NOMO-1 treated with dmso at 0.1 percent for 144 hours (cell line): ENCODE measurements at regions not wholly inside any gene's neighbourhood (a gene's known extent, or its start where the extent isn't known, plus 50 kb on each side); places are given as distances from the start of the nearest gene placed in this dataset.
"Not testable (repeated sequence)": the region's sequence is repeated elsewhere in the genome, so short reads cannot be mapped to it uniquely, and the experiment has no call there.

Experiments used
- DNase-seq: peaks from one replicate; lab custom pipeline; 2025; ENCODE audit not compliant: unreplicated experiment; lab: John Stamatoyannopoulos, UW

GRCh38 chr5:57774439-57774838 lies 291.8 kb upstream of the ACTBL2 start:
- no peak for DNase-seq

DNA sequence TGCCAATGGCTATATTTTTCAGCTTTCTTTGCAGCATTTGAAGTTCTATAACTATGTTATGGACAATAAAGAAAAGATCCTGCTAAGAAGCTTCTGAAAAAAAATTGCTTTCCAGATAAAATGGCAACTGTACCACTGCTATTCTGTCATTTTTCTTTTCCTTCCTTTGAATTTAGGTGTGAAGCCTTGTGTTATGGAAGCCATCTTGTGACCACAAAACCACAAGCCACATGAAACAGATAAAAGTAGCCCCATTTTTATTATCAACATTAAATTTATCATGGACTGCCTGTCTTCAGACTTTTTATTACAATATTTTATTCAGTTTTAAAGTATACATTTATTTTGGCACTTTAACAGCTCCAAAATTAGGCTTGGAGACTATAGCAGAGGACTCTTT lies 289.9 kb upstream of the ACTBL2 start:
- no peak for DNase-seq

- no peak for DNase-seq
Measured at GRCh38 chr5:57770039-57770438, 287.4 kb upstream of the ACTBL2 start.

GRCh38 chr5:57768745-57769144 lies 286.1 kb upstream of the ACTBL2 start:
- no peak for DNase-seq

- DNase-seq: no peak
Measured at GRCh38 chr5:57764479-57765089, 282.0 kb upstream of the ACTBL2 start.

GRCh38 chr5:57761513-57761912 lies 278.9 kb upstream of the ACTBL2 start:
- no peak for DNase-seq

DNA sequence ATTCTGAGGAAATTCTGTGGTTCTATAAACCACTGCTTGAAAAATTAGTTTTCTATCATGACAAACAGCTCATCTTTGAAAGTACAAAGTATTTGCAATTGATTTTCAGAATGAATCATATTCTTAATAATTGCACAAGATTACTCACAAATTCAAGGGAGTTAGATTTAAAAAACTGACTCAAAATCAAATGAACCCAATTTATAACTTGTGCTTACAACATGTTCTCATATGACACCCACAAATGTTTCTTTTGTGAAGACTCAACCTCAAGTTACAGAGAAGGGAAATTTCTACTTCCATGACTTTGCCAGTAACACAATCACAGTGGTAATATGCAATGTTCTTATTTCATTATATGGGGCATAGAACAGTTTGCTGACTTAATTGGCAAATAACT lies 272.0 kb upstream of the ACTBL2 start:
- DNase-seq: no peak

DNA sequence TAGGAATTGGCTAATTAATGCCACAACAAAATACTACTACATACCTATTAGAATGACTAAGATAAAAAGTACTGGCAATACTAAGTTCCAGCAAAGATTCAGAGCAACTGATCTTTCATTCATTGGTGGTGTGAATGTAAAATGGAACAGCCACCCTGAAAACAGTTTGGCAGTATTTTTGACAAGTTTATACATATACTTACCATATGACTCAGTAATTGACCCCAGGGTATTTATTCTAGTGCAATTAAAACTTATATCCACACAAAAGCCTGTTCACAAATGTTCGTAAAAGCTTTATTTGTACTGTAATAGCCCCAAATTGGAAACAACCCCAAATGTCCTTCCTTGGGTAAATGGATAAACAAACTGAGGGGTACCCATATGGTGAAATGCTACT lies 270.8 kb upstream of the ACTBL2 start:
- no peak for DNase-seq

DNA sequence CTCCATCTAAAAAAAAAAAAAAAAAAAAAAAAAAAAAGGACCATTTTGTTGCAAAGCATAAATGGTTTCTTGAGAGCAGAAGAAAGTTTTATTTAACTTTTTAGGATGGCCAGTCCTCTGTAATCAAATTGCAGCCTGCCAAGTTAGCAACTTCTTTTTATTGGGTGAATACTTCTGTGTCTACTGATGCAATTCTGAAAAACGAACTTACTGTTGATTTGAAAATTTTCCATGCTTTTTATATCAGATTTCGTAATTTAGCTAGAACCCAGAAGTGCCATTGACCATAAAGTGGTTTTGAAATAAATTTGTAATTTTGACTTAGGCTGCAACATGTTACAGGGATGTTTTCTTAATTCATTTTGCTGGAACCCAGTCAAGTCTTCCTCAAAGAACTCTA lies 269.1 kb upstream of the ACTBL2 start:
- no peak for DNase-seq

DNA sequence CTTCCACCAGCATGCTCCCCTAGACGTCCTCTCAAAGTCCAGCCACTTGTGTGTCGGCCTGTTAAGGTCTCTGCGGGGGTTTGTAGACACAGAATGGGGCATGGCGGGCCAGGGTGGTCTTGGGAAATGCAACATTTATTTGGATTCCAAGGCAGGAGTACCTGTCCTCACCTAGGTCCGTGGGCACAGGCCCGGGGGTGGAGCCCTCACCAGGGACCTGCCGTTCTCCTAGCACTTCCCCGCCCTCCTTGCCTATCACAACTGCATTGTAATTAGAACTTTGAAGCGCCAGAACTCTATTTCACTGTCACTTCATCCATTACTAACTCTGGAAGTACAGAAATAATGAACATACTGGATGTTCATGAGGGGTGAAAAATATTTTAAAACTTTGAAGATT lies 268.3 kb upstream of the ACTBL2 start:
- DNase-seq: no peak

GRCh38 chr5:57750282-57750681 lies 267.7 kb upstream of the ACTBL2 start:
- no peak for DNase-seq

GRCh38 chr5:57749396-57749795 lies 266.8 kb upstream of the ACTBL2 start:
- no peak for DNase-seq

GRCh38 chr5:57745700-57746651 lies 263.4 kb upstream of the ACTBL2 start:
- no peak for DNase-seq

GRCh38 chr5:57745029-57745428 lies 262.4 kb upstream of the ACTBL2 start:
- DNase-seq: no peak

DNA sequence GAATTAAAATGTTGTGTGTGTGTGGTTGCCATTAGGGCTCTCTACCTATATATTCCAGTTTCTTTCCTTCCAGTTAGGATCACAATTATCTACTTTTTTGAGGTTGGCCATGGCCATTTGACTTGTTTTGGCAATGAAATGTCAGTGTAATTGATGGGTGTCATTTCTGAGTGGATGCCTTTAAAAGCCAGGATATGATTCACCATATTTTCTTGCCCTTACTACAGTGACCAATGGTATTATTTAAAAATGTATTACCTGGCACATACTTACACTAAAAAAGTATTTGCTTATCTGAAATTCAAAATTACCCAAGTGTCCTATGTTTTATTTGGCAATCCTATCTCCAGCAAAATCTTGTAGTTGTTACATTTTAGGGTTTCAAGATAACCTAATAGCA lies 258.7 kb upstream of the ACTBL2 start:
- DNase-seq: no peak

GRCh38 chr5:57738787-57739186 lies 256.2 kb upstream of the ACTBL2 start:
- DNase-seq: no peak

- DNase-seq: no peak
Measured at GRCh38 chr5:57738301-57738700, 255.7 kb upstream of the ACTBL2 start.

DNA sequence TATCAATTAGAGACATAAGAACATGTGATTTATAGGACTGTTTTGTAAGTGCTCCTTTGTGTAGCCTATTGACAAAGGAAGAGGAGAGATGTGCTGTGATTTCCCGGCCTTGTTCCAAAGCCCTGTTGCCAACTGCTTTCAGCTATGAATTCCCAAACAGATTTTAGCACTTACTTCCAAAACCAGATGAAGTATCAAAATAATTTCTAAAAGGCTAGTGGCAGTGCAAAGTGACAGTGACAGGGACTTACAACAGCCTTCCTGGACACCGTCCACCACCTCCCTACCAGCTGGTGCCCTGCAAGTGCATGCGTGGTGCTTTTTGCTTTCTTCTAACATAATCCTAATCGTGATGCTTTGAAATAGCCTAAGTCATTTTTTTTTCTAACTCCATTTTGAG lies 254.1 kb upstream of the ACTBL2 start:
- DNase-seq: no peak

- not testable (repeated sequence) for DNase-seq
Measured at GRCh38 chr5:57735279-57736153, 252.9 kb upstream of the ACTBL2 start.

DNA sequence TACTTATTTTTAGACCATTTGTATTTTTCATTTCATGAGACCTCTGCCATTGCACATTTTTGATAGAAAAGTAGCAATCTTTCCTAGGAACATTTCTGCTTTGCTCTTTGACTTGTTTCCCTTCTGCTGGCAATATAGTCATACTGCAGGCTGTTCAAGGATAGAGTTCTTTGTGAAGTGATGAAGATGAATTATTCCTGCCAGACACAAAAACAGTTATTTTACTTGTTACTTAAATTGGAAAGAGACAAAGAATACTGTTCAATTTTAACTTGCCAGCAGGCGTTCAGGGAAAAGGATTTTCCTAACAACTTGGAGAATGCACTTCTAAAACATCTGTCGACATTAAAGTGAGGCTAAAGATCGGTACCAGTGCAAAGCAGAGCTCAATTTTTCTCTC lies 251.7 kb upstream of the ACTBL2 start:
- no peak for DNase-seq

GRCh38 chr5:57727591-57727990 lies 245.0 kb upstream of the ACTBL2 start:
- no peak for DNase-seq
